Sigmoid colon (tissue), 6 donors: ENCODE measurements at regions not wholly inside any gene's neighbourhood (a gene's known extent, or its start where the extent isn't known, plus 50 kb on each side); places are given as distances from the start of the nearest gene placed in this dataset.
"Not testable (repeated sequence)": the region's sequence is repeated elsewhere in the genome, so short reads cannot be mapped to it uniquely, and the experiment has no call there.

ENCODE experiments used
- DNase-seq: peaks from one replicate; pipeline ENCODE4 v3.0.0-alpha.2; 2019
- H3K27ac ChIP-seq, 4 donors: fragments of 200-600 bp; sonication (generic); one replicate each; pipeline ENCODE4 v1.5.1; 2016 to 2019; ENCODE audit warnings: mild to moderate bottlenecking in 1 of 4
- H3K27me3 ChIP-seq, 3 donors: fragments of 200-600 bp; sonication (generic); one replicate each; pipeline ENCODE4 v1.5.1; 2019; ENCODE audit warnings: mild to moderate bottlenecking in 1 of 3
- H3K36me3 ChIP-seq, 4 donors: fragments of 200-600 bp; sonication (generic); one replicate each; pipeline ENCODE4 v1.5.1; 2016 to 2019
- H3K4me1 ChIP-seq, 4 donors: fragments of 200-600 bp; sonication (generic); one replicate each; pipeline ENCODE4 v1.5.1; 2017 to 2019
- H3K4me3 ChIP-seq, 4 donors: fragments of 200-600 bp; sonication (generic); one replicate each; pipeline ENCODE4 v1.5.1; 2017 to 2019; ENCODE audit warnings: mild to moderate bottlenecking in 2 of 4, moderate library complexity in 1 of 4
- H3K9me3 ChIP-seq, 4 donors: fragments of 200-600 bp in 3 of 4; sonication (generic) in 3 of 4; one replicate each; pipeline versions ENCODE4 v1.5.1 to v1.6.1; 2013 to 2019
- EP300 ChIP-seq, 4 donors: sonication (generic); formaldehyde crosslinking; IDR thresholded peaks; one replicate each; pipeline ENCODE4 v1.6.1; 2017; ENCODE audit warnings: antibody characterized with exemption in 4 of 4
- POLR2A ChIP-seq, 2 donors: fragments of 450-650 bp; IDR thresholded peaks; one replicate each; pipeline ENCODE4 v1.6.1; 2016; ENCODE audit warnings: antibody characterized with exemption in 2 of 2, mild to moderate bottlenecking in 2 of 2, moderate library complexity in 2 of 2
- POLR2AphosphoS5 ChIP-seq, 4 donors: sonication (generic); formaldehyde crosslinking; IDR thresholded peaks; one replicate each; pipeline ENCODE4 v1.6.1; 2017; ENCODE audit warnings: antibody characterized with exemption in 4 of 4
- WGBS, 2 donors: extraction: QIAGEN DNeasy Blood & Tissue Kit; methylation state at CpG; one replicate each; pipeline ENCODE4 v1.1.7; 2013; 5-methylcytosine and 5-hydroxymethylcytosine counted together
- intact Hi-C: fragments of 100-400 bp; cut with DNase I; formaldehyde crosslinking; loops from one replicate; pipeline ENCODE4 v1.15.1; 2023
- TF ChIP-seq, protein P1 (sequence below), 4 experiments: fragments of 450-650 bp in 3 of 4; fragments of 200-600 bp in 1 of 4; IDR thresholded peaks; one replicate each; pipeline ENCODE4 v1.5.1; 2016 to 2019; ENCODE audit warnings: antibody characterized with exemption in 4 of 4, mild to moderate bottlenecking in 3 of 4, moderate library complexity in 2 of 4
- donor health status: healthy with polysubstance abuse.
- donor health status: healthy.

DNA sequence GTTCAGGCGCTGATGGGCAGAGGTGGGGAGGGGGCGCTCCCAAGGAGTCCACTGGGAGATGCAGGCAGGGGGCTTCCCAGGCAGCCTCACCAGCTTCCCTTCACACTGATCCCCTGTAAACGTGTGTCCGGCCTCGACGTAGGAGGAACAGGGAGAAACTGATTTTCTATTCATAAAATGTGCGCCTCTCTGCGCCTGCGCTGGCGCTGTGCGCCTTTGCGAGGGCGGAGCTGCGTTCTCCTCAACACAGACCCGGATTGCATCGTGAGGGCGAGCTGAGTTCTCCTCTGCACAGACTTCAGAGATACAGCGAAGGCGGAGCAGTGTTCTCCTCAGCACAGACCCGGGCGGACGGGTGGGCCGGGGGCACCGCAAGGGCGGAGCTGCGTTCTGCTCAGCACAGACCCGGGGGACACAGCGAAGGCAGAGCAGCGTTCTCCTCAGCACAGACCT is 259.1 kb downstream of the GOLGA6L6 start:
- H3K4me3 ChIP-seq, H3K4me1 ChIP-seq, intact Hi-C loops, H3K27me3 ChIP-seq, H3K27ac ChIP-seq, H3K36me3 ChIP-seq: not testable (repeated sequence)
- H3K9me3 ChIP-seq: peaks cover 0 to 19% (median 3%) of the 10 kb centered on the region in 4 donors
- 85 to 91% methylated on average over 29 of the region's 29 CpGs for WGBS, 2 donors
- peak; percentile 66 for DNase-seq

DNA sequence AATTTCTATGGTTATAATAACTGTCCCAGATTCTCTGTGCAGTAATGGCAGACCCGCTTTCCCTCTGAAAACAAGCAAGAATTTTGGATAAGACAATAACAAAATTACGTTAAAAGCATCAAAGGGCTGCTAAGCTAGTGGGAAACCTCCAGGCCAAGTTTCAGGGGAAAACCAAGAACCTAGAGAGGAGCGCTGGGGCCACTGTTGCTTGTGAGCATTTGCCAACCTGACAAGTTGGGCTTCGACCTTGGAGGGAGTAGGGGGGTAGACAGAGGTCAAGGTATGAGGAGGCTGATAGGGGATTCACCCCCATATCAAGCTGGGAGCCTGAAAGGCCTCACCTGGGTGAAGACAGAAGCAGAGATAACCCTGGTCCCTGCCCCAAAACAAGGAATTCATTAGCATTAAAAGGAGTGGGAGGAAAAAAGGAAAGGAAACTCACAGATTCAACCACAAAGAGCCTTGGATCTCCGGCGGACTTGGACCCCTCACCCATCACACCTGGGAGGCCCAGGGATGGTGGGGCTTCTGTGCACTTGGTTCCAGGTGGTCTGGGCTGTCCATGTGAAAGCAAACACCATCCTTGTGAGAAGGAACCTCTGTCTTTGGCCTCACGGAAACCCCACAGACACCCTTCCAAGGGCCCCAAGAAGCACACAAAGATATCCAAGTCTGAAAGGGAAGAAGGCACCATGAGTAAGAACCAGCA is 259.9 kb downstream of the GOLGA6L6 start:
- H3K4me3 ChIP-seq, intact Hi-C loops, H3K36me3 ChIP-seq, H3K27ac ChIP-seq, H3K4me1 ChIP-seq, H3K27me3 ChIP-seq: not testable (repeated sequence)
- peak; percentile 54 for DNase-seq
- H3K9me3 ChIP-seq: peaks cover 0 to 24% (median 4%) of the 10 kb centered on the region in 4 donors
- 74 to 77% methylated on average over 7 of the region's 7 CpGs for WGBS, 2 donors

DNA sequence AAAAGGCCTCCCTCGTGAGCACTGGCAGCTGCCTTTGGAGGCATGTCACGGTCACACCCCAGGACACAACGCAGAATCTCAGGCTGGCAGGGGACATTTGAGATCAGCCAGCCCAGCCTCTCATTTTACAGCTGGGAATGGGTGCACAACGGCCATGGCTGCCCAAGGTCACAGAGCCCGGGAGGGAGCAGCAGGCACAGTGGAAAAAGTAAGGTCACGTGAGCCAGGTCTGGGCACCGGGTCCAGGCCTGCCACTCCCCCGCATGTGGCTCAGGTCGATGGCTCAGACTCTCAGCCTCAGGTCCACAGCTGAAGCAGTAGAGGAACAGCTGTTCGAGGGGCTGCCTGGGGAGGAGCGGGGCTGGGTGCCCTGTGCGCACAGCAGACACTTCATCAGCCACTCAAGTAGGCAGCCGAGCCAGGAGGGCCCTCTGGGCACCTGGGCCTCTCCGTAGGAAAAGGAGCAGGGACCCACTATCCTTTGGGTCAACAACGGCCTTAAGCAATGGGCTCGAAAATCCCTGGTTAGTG is 260.6 kb downstream of the GOLGA6L6 start:
- peaks cover 0 to 25% (median 7%) of the 10 kb centered on the region in 4 donors for H3K9me3 ChIP-seq

GRCh38 chr15:20280141-20280932 is 261.3 kb downstream of the GOLGA6L6 start:
- H3K27ac ChIP-seq, H3K4me3 ChIP-seq, H3K36me3 ChIP-seq, H3K27me3 ChIP-seq, H3K4me1 ChIP-seq, intact Hi-C loops: not testable (repeated sequence)
- 77% methylated on average over 13 of the region's 13 CpGs for WGBS, 2 donors
- peak; percentile 66 for DNase-seq
- H3K9me3 ChIP-seq: peaks cover 0 to 28% (median 7%) of the 10 kb centered on the region in 4 donors

More for the DNA sequence above, 260.6 kb downstream of the GOLGA6L6 start:
- no peak overlapping the region for H3K4me3 ChIP-seq
- no peaks in the 10 kb centered on the region for H3K4me1 ChIP-seq
- WGBS, 2 donors: 83 to 85% methylated on average over 16 of the region's 16 CpGs
- TF ChIP-seq, protein P1, sequence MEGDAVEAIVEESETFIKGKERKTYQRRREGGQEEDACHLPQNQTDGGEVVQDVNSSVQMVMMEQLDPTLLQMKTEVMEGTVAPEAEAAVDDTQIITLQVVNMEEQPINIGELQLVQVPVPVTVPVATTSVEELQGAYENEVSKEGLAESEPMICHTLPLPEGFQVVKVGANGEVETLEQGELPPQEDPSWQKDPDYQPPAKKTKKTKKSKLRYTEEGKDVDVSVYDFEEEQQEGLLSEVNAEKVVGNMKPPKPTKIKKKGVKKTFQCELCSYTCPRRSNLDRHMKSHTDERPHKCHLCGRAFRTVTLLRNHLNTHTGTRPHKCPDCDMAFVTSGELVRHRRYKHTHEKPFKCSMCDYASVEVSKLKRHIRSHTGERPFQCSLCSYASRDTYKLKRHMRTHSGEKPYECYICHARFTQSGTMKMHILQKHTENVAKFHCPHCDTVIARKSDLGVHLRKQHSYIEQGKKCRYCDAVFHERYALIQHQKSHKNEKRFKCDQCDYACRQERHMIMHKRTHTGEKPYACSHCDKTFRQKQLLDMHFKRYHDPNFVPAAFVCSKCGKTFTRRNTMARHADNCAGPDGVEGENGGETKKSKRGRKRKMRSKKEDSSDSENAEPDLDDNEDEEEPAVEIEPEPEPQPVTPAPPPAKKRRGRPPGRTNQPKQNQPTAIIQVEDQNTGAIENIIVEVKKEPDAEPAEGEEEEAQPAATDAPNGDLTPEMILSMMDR (IDR thresholded peaks at IDR 0.05): no peak
- no peak for TF ChIP-seq POLR2A (IDR thresholded peaks at IDR 0.05)
- no peak for TF ChIP-seq POLR2AphosphoS5 (IDR thresholded peaks at IDR 0.05)
- no peak for TF ChIP-seq EP300 (IDR thresholded peaks at IDR 0.05)
- intact Hi-C loops: no loop called here
- no peak overlapping the region for H3K27ac ChIP-seq
- H3K36me3 ChIP-seq: no peaks in the 10 kb centered on the region
- H3K27me3 ChIP-seq: no peaks in the 10 kb centered on the region
- DNase-seq: no peak

- H3K36me3 ChIP-seq, intact Hi-C loops, H3K4me1 ChIP-seq, H3K4me3 ChIP-seq, H3K27me3 ChIP-seq, H3K27ac ChIP-seq: not testable (repeated sequence)
- peaks cover 0 to 28% (median 7%) of the 10 kb centered on the region in 4 donors for H3K9me3 ChIP-seq
- 61% methylated on average over 4 of the region's 4 CpGs for WGBS, 2 donors
- peak; percentile 19 for DNase-seq
Measured at GRCh38 chr15:20279056-20279455, 262.5 kb downstream of the GOLGA6L6 start.

- 33 to 45% methylated on average over 1 of the region's 1 CpG for WGBS, 2 donors
- H3K4me1 ChIP-seq, H3K27me3 ChIP-seq, H3K4me3 ChIP-seq, H3K27ac ChIP-seq, intact Hi-C loops, H3K36me3 ChIP-seq: not testable (repeated sequence)
- peak; percentile 19 for DNase-seq
- peaks cover 0 to 28% (median 7%) of the 10 kb centered on the region in 4 donors for H3K9me3 ChIP-seq
Measured at GRCh38 chr15:20278376-20278775, 263.2 kb downstream of the GOLGA6L6 start.

DNA sequence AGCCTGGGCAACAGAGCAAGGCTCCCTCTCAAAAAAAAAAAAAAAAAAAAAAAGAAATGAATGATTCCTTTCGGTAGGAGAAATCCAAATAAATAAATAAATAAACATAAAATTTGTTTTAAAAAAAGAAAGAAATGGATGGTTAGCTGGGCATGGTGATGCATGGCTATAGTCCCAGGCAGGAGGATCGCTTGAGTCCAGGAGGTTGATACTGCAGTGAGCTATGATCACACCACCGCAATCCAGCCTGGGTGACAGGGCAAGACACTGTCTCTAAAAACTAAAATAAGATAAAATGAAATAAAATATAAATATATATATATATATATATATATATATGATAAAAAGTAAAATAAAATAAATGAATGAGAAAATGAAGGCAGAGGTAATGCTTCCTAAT is 264.1 kb downstream of the GOLGA6L6 start:
- H3K9me3 ChIP-seq: peaks cover 0 to 31% (median 7%) of the 10 kb centered on the region in 4 donors
- 85 to 91% methylated on average over 3 of the region's 3 CpGs for WGBS, 2 donors
- H3K4me1 ChIP-seq, intact Hi-C loops, H3K27ac ChIP-seq, H3K27me3 ChIP-seq, H3K36me3 ChIP-seq, H3K4me3 ChIP-seq, DNase-seq: not testable (repeated sequence)

- H3K9me3 ChIP-seq: peaks cover 0 to 33% (median 7%) of the 10 kb centered on the region in 4 donors
- 77 to 83% methylated on average over 13 of the region's 13 CpGs for WGBS, 2 donors
- H3K27ac ChIP-seq, H3K27me3 ChIP-seq, H3K4me3 ChIP-seq, intact Hi-C loops, H3K36me3 ChIP-seq, H3K4me1 ChIP-seq, DNase-seq: not testable (repeated sequence)
Measured at GRCh38 chr15:20276312-20277114, 265.1 kb downstream of the GOLGA6L6 start.

DNA sequence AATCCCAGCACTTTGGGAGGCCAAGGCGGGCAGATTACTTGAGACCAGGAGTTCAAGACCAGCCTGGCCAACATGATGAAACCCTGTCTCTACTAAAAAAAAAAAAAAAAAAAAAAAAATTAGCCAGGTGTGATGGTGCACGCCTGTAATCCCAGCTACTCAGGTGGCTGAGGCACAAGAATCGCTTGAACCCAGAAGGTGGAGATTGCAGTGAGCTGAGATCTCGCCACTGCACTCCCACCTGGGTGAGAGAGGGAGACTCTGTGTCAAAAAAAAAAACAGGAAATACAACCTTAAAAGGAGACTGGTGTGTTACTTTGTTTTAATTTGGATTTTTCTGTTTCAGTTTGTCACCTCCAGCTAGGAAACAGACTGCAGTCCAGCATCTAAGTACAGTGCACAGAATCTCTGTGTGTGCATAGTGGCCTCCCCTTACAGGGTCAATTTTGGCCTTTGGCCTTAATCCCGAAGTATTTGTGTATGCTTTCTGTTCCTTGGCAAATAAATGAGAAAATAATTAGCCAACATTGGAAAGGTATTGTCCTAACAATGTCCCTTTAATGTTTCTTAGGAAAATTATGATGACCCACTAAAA is 266.1 kb downstream of the GOLGA6L6 start:
- H3K36me3 ChIP-seq, H3K27me3 ChIP-seq, H3K4me1 ChIP-seq, H3K4me3 ChIP-seq, H3K27ac ChIP-seq, intact Hi-C loops, DNase-seq: not testable (repeated sequence)
- WGBS, 2 donors: 61 to 64% methylated on average over 5 of the region's 5 CpGs
- H3K9me3 ChIP-seq: peaks cover 0 to 24% (median 4%) of the 10 kb centered on the region in 4 donors
